ENCODE measurements at regions not wholly inside any gene's neighbourhood (a gene's known extent, or its start where the extent isn't known, plus 50 kb on each side); places are given as distances from the start of the nearest gene placed in this dataset.
"Not testable (repeated sequence)": the region's sequence is repeated elsewhere in the genome, so short reads cannot be mapped to it uniquely, and the experiment has no call there.

- H3K36me3 ChIP-seq (ENCODE audit: insufficient read depth, low read depth, low read length), result no peaks in the 10 kb centered on the region
- no peak overlapping the region for H3K9ac ChIP-seq (ENCODE audit: low read depth, low read length)
- no peak overlapping the region for H3K27ac ChIP-seq (ENCODE audit: low read length)
- H3K4me3 ChIP-seq (ENCODE audit: low read length), result no peak overlapping the region
- no peaks in the 10 kb centered on the region for H3K27me3 ChIP-seq (ENCODE audit: insufficient read depth, low read length)
- H3K4me1 ChIP-seq (ENCODE audit: insufficient read depth, low read length), result no peaks in the 10 kb centered on the region
- H3K9me3 ChIP-seq (ENCODE audit: insufficient read depth, low read depth, low read length), result no peaks in the 10 kb centered on the region
Measured at GRCh38 chr5:84961193-84961592, 576.5 kb upstream of the EDIL3 start.

DNA sequence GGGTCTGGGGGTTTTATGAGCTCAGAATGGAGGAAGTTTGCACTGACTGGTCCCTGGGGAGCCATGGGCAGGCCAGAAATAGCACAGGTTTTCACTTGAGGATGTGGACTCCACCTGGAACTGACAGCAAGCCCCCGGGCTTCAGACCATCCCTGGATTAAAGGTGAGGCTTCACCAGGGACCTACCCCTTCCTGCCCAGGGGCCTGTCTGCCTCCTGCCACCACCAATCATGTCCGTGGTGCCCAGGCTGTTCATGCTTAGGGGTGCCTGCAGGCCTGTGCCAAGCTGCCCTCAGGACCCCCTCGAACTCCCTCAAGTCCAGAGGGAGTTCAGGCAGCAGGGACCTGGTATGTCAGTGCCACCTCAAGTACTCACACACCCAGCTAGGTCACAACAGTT is 577.2 kb upstream of the EDIL3 start:
- H3K36me3 ChIP-seq (ENCODE audit: insufficient read depth, low read depth, low read length), result no peaks in the 10 kb centered on the region
- H3K4me1 ChIP-seq (ENCODE audit: insufficient read depth, low read length), result no peaks in the 10 kb centered on the region
- H3K4me3 ChIP-seq (ENCODE audit: low read length), result no peak overlapping the region
- H3K9ac ChIP-seq (ENCODE audit: low read depth, low read length), result no peak overlapping the region
- no peaks in the 10 kb centered on the region for H3K27me3 ChIP-seq (ENCODE audit: insufficient read depth, low read length)
- no peaks in the 10 kb centered on the region for H3K9me3 ChIP-seq (ENCODE audit: insufficient read depth, low read depth, low read length)
- no peak overlapping the region for H3K27ac ChIP-seq (ENCODE audit: low read length)

- H3K9me3 ChIP-seq (ENCODE audit: insufficient read depth, low read depth, low read length), result no peaks in the 10 kb centered on the region
- no peaks in the 10 kb centered on the region for H3K27me3 ChIP-seq (ENCODE audit: insufficient read depth, low read length)
- peaks cover 4% of the 10 kb centered on the region; the same call in 1 of the 2 replicates for H3K4me1 ChIP-seq (ENCODE audit: insufficient read depth, low read length)
- H3K4me3 ChIP-seq (ENCODE audit: low read length), result no peak overlapping the region
- H3K36me3 ChIP-seq (ENCODE audit: insufficient read depth, low read depth, low read length), result no peaks in the 10 kb centered on the region
- H3K27ac ChIP-seq (ENCODE audit: low read length), result no peak overlapping the region
- H3K9ac ChIP-seq (ENCODE audit: low read depth, low read length), result no peak overlapping the region
Measured at GRCh38 chr5:84983093-84983492, 598.4 kb upstream of the EDIL3 start.

GRCh38 chr5:84985148-84985547 is 600.5 kb upstream of the EDIL3 start:
- Histone ChIP-seq H3K4me3 (ENCODE audit: low read length) (no peak overlapping the region), H3K27ac (ENCODE audit: low read length) (no peak overlapping the region), H3K9me3 (ENCODE audit: insufficient read depth, low read depth, low read length) (no peaks in the 10 kb centered on the region)

DNA sequence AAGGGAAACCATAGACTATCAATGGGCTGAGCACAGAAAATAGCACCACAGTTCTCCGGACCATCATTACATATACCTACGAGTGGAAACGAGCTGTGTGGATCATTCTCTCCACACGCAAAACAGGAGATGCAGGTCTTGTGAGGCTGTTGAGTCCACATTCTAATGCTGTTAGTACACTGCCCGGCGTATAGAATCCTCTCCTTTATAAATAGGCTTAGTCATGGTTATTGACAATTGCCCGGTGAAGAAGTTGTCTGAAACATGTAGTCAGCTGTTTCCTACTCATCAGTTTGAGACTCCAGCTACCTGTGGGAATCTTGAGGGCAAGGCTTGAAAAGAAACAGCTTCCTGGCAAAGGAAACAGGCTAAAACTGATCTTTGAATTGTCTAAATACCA is 602.0 kb upstream of the EDIL3 start:
- no peaks in the 10 kb centered on the region for H3K36me3 ChIP-seq (ENCODE audit: insufficient read depth, low read depth, low read length)
- no peak overlapping the region for H3K9ac ChIP-seq (ENCODE audit: low read depth, low read length)
- H3K27me3 ChIP-seq (ENCODE audit: insufficient read depth, low read length), result no peaks in the 10 kb centered on the region
- H3K9me3 ChIP-seq (ENCODE audit: insufficient read depth, low read depth, low read length), result no peaks in the 10 kb centered on the region
- no peak overlapping the region for H3K27ac ChIP-seq (ENCODE audit: low read length)
- H3K4me1 ChIP-seq (ENCODE audit: insufficient read depth, low read length), result no peaks in the 10 kb centered on the region
- H3K4me3 ChIP-seq (ENCODE audit: low read length), result no peak overlapping the region

More at GRCh38 chr5:84985148-84985547, 600.5 kb upstream of the EDIL3 start:
- Histone ChIP-seq H3K9ac (ENCODE audit: low read depth, low read length) (no peak overlapping the region), H3K36me3 (ENCODE audit: insufficient read depth, low read depth, low read length) (no peaks in the 10 kb centered on the region), H3K27me3 (ENCODE audit: insufficient read depth, low read length) (no peaks in the 10 kb centered on the region), H3K4me1 (ENCODE audit: insufficient read depth, low read length) (peaks cover 4% of the 10 kb centered on the region; the same call in 1 of the 2 replicates)

GRCh38 chr5:85000671-85001070 is 616.0 kb upstream of the EDIL3 start:
- Histone ChIP-seq H3K9ac (ENCODE audit: low read depth, low read length) (no peak overlapping the region), H3K4me3 (ENCODE audit: low read length) (no peak overlapping the region), H3K4me1 (ENCODE audit: insufficient read depth, low read length) (no peaks in the 10 kb centered on the region), H3K27ac (ENCODE audit: low read length) (no peak overlapping the region), H3K9me3 (ENCODE audit: insufficient read depth, low read depth, low read length) (no peaks in the 10 kb centered on the region), H3K27me3 (ENCODE audit: insufficient read depth, low read length) (no peaks in the 10 kb centered on the region), H3K36me3 (ENCODE audit: insufficient read depth, low read depth, low read length) (no peaks in the 10 kb centered on the region)

DNA sequence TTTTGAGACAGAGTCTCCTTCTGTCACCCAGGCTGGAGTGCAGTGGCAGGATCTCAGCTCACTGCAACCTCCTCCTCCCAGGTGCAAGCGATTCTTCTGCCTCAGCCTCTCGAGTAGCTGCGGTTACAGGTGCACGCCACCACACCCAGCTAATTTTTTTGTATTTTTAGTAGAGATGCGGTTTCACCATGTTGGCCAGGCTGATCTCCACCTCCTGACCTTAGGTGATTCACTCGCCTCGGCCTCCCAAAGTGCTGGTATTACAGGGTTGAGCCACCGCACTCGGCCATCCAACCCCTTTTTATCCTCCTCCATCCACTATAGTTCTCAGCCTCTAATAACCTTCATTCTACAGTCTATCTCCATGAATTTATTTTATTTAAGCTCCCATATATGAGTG is 617.3 kb upstream of the EDIL3 start:
- not testable (repeated sequence) for H3K9me3 ChIP-seq (ENCODE audit: insufficient read depth, low read depth, low read length); H3K36me3 ChIP-seq (ENCODE audit: insufficient read depth, low read depth, low read length); H3K9ac ChIP-seq (ENCODE audit: low read depth, low read length); H3K4me3 ChIP-seq (ENCODE audit: low read length); H3K4me1 ChIP-seq (ENCODE audit: insufficient read depth, low read length); H3K27ac ChIP-seq (ENCODE audit: low read length); H3K27me3 ChIP-seq (ENCODE audit: insufficient read depth, low read length)

DNA sequence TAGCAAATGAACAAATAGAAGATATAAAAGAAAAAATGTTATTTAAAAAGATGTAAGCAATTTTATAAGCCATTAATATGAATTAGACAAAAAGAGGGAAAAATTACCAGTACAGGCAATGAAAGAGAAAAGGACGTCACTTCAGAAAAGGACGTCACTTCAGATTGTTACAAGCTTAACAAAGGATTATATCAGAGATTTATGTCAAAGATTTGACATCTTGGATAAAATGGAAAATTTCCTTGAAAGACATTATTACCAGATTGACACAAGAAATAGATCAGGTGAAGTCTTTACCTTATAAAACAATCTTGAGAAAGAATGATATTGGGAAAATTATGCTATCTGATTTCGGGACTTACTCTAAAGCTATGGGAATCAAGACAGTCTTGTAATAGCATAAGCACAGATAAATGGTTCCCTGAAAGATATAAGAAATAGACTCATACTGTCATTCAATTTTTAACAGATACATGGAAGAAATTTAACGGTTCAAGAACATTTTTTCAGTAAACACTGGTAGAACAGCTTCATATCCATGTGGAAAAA is 625.4 kb upstream of the EDIL3 start:
- Histone ChIP-seq H3K9ac (ENCODE audit: low read depth, low read length) (no peak overlapping the region), H3K27me3 (ENCODE audit: insufficient read depth, low read length) (no peaks in the 10 kb centered on the region), H3K36me3 (ENCODE audit: insufficient read depth, low read depth, low read length) (no peaks in the 10 kb centered on the region), H3K27ac (ENCODE audit: low read length) (no peak overlapping the region), H3K4me3 (ENCODE audit: low read length) (no peak overlapping the region), H3K9me3 (ENCODE audit: insufficient read depth, low read depth, low read length) (no peaks in the 10 kb centered on the region), H3K4me1 (ENCODE audit: insufficient read depth, low read length) (no peaks in the 10 kb centered on the region)

DNA sequence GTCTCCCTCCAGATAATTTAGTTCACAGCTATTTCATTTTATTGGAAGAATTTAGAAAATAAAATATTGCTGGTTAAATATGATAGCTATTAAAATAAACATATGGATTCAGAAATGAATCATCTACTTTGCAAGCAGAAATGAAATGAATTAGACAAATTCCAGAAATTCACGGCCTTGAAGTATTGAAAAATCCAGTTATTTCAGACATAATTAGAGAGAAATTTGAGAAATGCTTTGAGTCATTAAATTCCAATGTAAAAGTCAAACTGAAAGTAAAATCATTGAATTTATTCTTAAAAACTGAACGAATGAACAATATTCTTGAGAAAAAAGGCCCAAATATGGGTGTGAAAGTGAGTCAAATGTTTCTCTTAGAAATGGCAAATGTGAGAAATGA is 632.6 kb upstream of the EDIL3 start:
- H3K9me3 ChIP-seq (ENCODE audit: insufficient read depth, low read depth, low read length), result no peaks in the 10 kb centered on the region
- H3K4me1 ChIP-seq (ENCODE audit: insufficient read depth, low read length), result no peaks in the 10 kb centered on the region
- no peak overlapping the region for H3K4me3 ChIP-seq (ENCODE audit: low read length)
- H3K27me3 ChIP-seq (ENCODE audit: insufficient read depth, low read length), result no peaks in the 10 kb centered on the region
- H3K36me3 ChIP-seq (ENCODE audit: insufficient read depth, low read depth, low read length), result no peaks in the 10 kb centered on the region
- H3K27ac ChIP-seq (ENCODE audit: low read length), result no peak overlapping the region
- H3K9ac ChIP-seq (ENCODE audit: low read depth, low read length), result no peak overlapping the region

GRCh38 chr5:85030316-85031084 is 645.8 kb upstream of the EDIL3 start:
- no peaks in the 10 kb centered on the region for H3K27me3 ChIP-seq (ENCODE audit: insufficient read depth, low read length)
- H3K4me3 ChIP-seq (ENCODE audit: low read length), result no peak overlapping the region
- no peaks in the 10 kb centered on the region for H3K4me1 ChIP-seq (ENCODE audit: insufficient read depth, low read length)
- H3K9me3 ChIP-seq (ENCODE audit: insufficient read depth, low read depth, low read length), result no peaks in the 10 kb centered on the region; the same call in 1 of the 2 replicates
- no peak overlapping the region for H3K9ac ChIP-seq (ENCODE audit: low read depth, low read length)
- no peaks in the 10 kb centered on the region for H3K36me3 ChIP-seq (ENCODE audit: insufficient read depth, low read depth, low read length)
- H3K27ac ChIP-seq (ENCODE audit: low read length), result no peak overlapping the region

DNA sequence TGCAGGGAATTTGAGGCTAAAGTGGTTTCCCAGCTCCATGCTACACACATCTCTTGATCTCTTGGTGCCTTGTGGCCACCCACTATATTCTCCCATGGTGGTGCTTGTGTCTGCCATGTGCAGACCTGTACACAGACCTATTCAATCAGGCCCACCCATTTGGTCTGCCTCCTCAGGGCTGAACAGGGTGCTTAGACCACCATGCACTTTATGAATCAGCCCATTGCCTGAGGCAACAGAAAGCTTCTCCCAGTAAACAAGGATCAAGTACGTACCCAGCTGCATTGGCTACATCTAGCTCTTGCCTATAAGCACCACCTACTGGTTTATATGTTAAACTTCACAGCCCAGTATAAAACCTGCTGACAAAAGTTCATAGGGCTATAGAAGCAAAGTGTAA is 664.3 kb upstream of the EDIL3 start:
- Histone ChIP-seq H3K36me3 (ENCODE audit: insufficient read depth, low read depth, low read length) (no peaks in the 10 kb centered on the region), H3K27me3 (ENCODE audit: insufficient read depth, low read length) (no peaks in the 10 kb centered on the region), H3K4me3 (ENCODE audit: low read length) (no peak overlapping the region), H3K4me1 (ENCODE audit: insufficient read depth, low read length) (no peaks in the 10 kb centered on the region), H3K9ac (ENCODE audit: low read depth, low read length) (no peak overlapping the region), H3K27ac (ENCODE audit: low read length) (no peak overlapping the region), H3K9me3 (ENCODE audit: insufficient read depth, low read depth, low read length) (no peaks in the 10 kb centered on the region)

DNA sequence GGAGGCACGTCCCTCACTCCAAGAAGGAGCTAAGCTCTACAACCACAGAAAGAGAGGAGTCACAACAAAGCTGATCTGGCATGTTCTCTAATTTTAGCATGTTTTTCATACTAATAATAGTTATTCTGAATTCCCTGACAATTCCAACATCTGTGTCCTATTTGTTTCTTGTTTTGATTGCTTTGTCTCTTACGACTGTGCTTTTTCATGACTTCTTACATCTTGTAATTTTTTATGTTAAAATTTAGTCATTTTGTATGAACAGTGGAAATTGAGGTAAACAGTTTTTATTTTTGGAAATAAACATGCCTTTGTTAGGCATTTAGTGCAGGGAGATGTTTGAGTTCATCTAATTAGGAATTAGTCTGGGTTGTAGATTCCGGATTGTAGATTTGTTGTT is 668.1 kb upstream of the EDIL3 start:
- H3K27ac ChIP-seq (ENCODE audit: low read length), result no peak overlapping the region
- no peaks in the 10 kb centered on the region for H3K36me3 ChIP-seq (ENCODE audit: insufficient read depth, low read depth, low read length)
- no peaks in the 10 kb centered on the region for H3K4me1 ChIP-seq (ENCODE audit: insufficient read depth, low read length)
- no peak overlapping the region for H3K9ac ChIP-seq (ENCODE audit: low read depth, low read length)
- no peaks in the 10 kb centered on the region for H3K9me3 ChIP-seq (ENCODE audit: insufficient read depth, low read depth, low read length)
- H3K27me3 ChIP-seq (ENCODE audit: insufficient read depth, low read length), result no peaks in the 10 kb centered on the region
- H3K4me3 ChIP-seq (ENCODE audit: low read length), result no peak overlapping the region
